Fibroblast of lung (primary cell): ENCODE measurements at regions not wholly inside any gene's neighbourhood (a gene's known extent, or its start where the extent isn't known, plus 50 kb on each side); places are given as distances from the start of the nearest gene placed in this dataset.

Experiments used
- DNase-seq, 2 donors: peaks; one replicate each; pipeline versions ENCODE4 v3.0.0 to v3.0.0-alpha.2; 2010; ENCODE audit warnings: low read depth in 2 of 2
- H2AFZ ChIP-seq: 2 replicates; pipeline ENCODE4 v1.5.1; 2012; ENCODE audit warnings: low read length, control low read depth, inconsistent platforms
- H3K27ac ChIP-seq: 2 replicates; pipeline ENCODE4 v1.5.1; 2011; ENCODE audit warnings: low read length, control low read depth; ENCODE audit not compliant: insufficient read depth
- H3K27me3 ChIP-seq: 2 replicates; pipeline ENCODE4 v1.5.1; 2011; ENCODE audit warnings: mild to moderate bottlenecking, low read length; ENCODE audit not compliant: control insufficient read depth, insufficient read depth
- H3K36me3 ChIP-seq: 2 replicates; pipeline ENCODE4 v1.5.1; 2011; ENCODE audit warnings: low read length; ENCODE audit not compliant: control insufficient read depth, insufficient read depth
- H3K4me1 ChIP-seq: 2 replicates; pipeline ENCODE4 v1.5.1; 2011; ENCODE audit warnings: low read length; ENCODE audit not compliant: control insufficient read depth, insufficient read depth; ENCODE audit errors: extremely low read depth
- H3K4me2 ChIP-seq: 2 replicates; pipeline ENCODE4 v1.5.1; 2011; ENCODE audit warnings: low read length, control low read depth; ENCODE audit not compliant: insufficient read depth; ENCODE audit errors: extremely low read depth
- H3K4me3 ChIP-seq, 4 experiments: fragments of 200-600 bp in 1 of 4; sonication (generic) in 1 of 4; replicated peaks in 1 of 4; 2 replicates each; pipeline ENCODE4 v1.5.1; 2011 to 2016; ENCODE audit warnings: low read length in 4 of 4, low read depth in 3 of 4, mild to moderate bottlenecking in 3 of 4, control low read depth in 2 of 4, inconsistent platforms in 1 of 4, mixed read lengths in 1 of 4; ENCODE audit not compliant: insufficient read depth in 1 of 4; ENCODE audit errors: control extremely low read depth in 1 of 4
- H3K79me2 ChIP-seq: 2 replicates; pipeline ENCODE4 v1.5.1; 2012; ENCODE audit warnings: mild to moderate bottlenecking, low read length, inconsistent platforms; ENCODE audit not compliant: control insufficient read depth, insufficient read depth
- H3K9ac ChIP-seq: 2 replicates; pipeline ENCODE4 v1.5.1; 2011; ENCODE audit warnings: mild to moderate bottlenecking, low read length, control low read depth; ENCODE audit not compliant: insufficient read depth
- H3K9me3 ChIP-seq: 2 replicates; pipeline ENCODE4 v1.5.1; 2012; ENCODE audit warnings: low read depth, low read length; ENCODE audit not compliant: control insufficient read depth, insufficient read depth
- H4K20me1 ChIP-seq: 2 replicates; pipeline ENCODE4 v1.5.1; 2011; ENCODE audit warnings: low read length; ENCODE audit not compliant: control insufficient read depth, insufficient read depth; ENCODE audit errors: extremely low read depth
- EZH2 ChIP-seq: IDR thresholded peaks from 2 replicates; pipeline ENCODE4 v1.5.1; 2012; ENCODE audit warnings: low read length, control low read depth, mild to moderate bottlenecking; ENCODE audit errors: missing control alignments
- TF ChIP-seq, protein P1 (sequence below), 2 donors: IDR thresholded peaks in 1 of 2; conservative IDR thresholded peaks in 1 of 2; 1 replicate in 1 of 2; 2 replicates in 1 of 2; pipeline ENCODE4 v1.5.1; 2011 to 2012; ENCODE audit warnings: low read length in 2 of 2, control low read depth in 1 of 2, inconsistent platforms in 1 of 2, low read depth in 1 of 2, mild to moderate bottlenecking in 1 of 2

DNA sequence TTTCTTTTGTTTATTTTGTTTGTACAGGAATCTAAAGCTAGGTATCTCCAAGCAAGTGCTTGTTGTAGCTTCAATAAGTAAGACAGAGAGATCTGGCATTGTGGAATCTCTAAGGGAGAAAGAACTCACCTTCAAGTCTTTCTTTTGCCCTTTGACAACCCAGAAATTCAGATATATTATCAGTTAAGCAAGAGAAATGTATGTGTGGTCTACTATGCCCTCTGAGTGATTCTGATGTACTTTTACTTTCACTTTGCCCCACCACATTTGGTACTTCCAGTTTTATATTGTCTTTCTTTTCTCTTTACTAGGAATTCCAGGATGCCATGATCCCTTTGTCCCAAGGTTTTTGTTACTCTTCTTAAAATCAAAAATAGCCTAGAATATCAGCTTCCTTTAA, 259.6 kb upstream of the PIK3C3 start:
- no peak for TF ChIP-seq EZH2
- TF ChIP-seq, protein P1, sequence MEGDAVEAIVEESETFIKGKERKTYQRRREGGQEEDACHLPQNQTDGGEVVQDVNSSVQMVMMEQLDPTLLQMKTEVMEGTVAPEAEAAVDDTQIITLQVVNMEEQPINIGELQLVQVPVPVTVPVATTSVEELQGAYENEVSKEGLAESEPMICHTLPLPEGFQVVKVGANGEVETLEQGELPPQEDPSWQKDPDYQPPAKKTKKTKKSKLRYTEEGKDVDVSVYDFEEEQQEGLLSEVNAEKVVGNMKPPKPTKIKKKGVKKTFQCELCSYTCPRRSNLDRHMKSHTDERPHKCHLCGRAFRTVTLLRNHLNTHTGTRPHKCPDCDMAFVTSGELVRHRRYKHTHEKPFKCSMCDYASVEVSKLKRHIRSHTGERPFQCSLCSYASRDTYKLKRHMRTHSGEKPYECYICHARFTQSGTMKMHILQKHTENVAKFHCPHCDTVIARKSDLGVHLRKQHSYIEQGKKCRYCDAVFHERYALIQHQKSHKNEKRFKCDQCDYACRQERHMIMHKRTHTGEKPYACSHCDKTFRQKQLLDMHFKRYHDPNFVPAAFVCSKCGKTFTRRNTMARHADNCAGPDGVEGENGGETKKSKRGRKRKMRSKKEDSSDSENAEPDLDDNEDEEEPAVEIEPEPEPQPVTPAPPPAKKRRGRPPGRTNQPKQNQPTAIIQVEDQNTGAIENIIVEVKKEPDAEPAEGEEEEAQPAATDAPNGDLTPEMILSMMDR (conservative IDR thresholded peaks at IDR 0.05 in 1 of 2, IDR thresholded peaks at IDR 0.05 in 1 of 2; ENCODE audit: low read depth in 1 of 2, low read length in 2 of 2), result no peak
- peak overlapping the region in 2 of 4 experiments; percentile 29 to 34 for H3K4me3 ChIP-seq

GRCh38 chr18:41693008-41693407, 262.0 kb upstream of the PIK3C3 start:
- Histone ChIP-seq H3K36me3 (no peaks in the 10 kb centered on the region), H3K27ac (no peak overlapping the region)

More for the DNA sequence above, 259.6 kb upstream of the PIK3C3 start:
- Histone ChIP-seq H3K27me3 (no peaks in the 10 kb centered on the region), H2AFZ (no peak overlapping the region), H3K27ac (no peak overlapping the region), H3K9ac (no peak overlapping the region), H3K4me2 (no peak overlapping the region), H3K4me1 (no peaks in the 10 kb centered on the region), H3K9me3 (no peaks in the 10 kb centered on the region), H3K36me3 (no peaks in the 10 kb centered on the region), H4K20me1 (no peaks in the 10 kb centered on the region), H3K79me2 (no peaks in the 10 kb centered on the region)
- DNase-seq, result peak in 1 of 2 donors; percentile 32

DNA sequence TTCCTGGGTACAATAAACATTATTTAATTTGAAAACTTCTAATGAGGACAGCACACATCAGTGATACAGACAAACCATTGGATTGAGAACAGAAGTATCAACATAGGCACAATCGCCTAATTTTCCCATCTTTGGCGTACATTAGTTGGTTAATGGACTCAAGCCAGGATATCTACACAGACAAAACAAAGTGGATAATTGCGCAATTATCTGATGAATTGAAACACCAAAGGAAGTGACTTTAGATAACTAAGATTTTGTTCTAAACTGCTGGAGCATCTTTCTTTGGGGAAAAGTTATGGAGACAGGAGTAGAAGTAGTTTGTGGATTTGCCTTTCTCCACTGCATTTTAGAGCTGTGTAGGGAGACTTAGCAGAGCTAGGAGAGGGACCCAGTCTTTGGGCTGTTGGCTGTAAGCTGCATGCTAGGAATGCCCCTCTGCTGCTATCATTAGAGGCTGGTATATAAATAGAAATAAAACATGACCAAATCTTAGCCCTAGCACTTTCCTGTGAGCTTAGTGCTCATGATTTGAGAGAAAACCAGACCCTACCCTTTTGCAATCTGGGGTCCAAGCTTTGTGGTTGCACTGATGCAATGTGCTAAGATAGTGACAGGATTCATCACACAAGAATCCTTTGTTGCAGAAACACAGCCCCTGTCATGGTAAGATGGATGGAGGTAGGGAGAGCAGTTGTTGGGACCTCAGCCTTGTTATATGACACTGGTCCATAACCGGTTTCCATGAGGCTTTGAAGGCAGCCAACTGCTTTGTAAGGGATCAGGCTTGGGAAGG, 264.5 kb upstream of the PIK3C3 start:
- no peak overlapping the region for H3K4me2 ChIP-seq
- no peak overlapping the region for H2AFZ ChIP-seq
- no peak overlapping the region for H3K9ac ChIP-seq
- DNase-seq, result peak; percentile 44 to 79
- H3K27me3 ChIP-seq, result no peaks in the 10 kb centered on the region
- no peaks in the 10 kb centered on the region for H4K20me1 ChIP-seq
- no peak for TF ChIP-seq EZH2
- TF ChIP-seq, protein P1 (conservative IDR thresholded peaks at IDR 0.05 in 1 of 2, IDR thresholded peaks at IDR 0.05 in 1 of 2; ENCODE audit: low read depth in 1 of 2, low read length in 2 of 2), result no peak
- H3K36me3 ChIP-seq, result no peaks in the 10 kb centered on the region
- no peaks in the 10 kb centered on the region for H3K4me1 ChIP-seq
- H3K9me3 ChIP-seq, result no peaks in the 10 kb centered on the region
- no peaks in the 10 kb centered on the region for H3K79me2 ChIP-seq
- H3K27ac ChIP-seq, result no peak overlapping the region
- no peak overlapping the region for H3K4me3 ChIP-seq

More at GRCh38 chr18:41693008-41693407, 262.0 kb upstream of the PIK3C3 start:
- no peak overlapping the region for H3K4me2 ChIP-seq
- H4K20me1 ChIP-seq, result no peaks in the 10 kb centered on the region
- H3K27me3 ChIP-seq, result no peaks in the 10 kb centered on the region
- no peaks in the 10 kb centered on the region for H3K79me2 ChIP-seq
- DNase-seq, result no peak
- H3K4me1 ChIP-seq, result no peaks in the 10 kb centered on the region
- H3K9ac ChIP-seq, result no peak overlapping the region
- no peak overlapping the region for H3K4me3 ChIP-seq
- H2AFZ ChIP-seq, result no peak overlapping the region
- no peak for TF ChIP-seq EZH2
- TF ChIP-seq, protein P1 (conservative IDR thresholded peaks at IDR 0.05 in 1 of 2, IDR thresholded peaks at IDR 0.05 in 1 of 2; ENCODE audit: low read depth in 1 of 2, low read length in 2 of 2), result no peak
- H3K9me3 ChIP-seq, result no peaks in the 10 kb centered on the region
